ENCODE measurements at regions not wholly inside any gene's neighbourhood (a gene's known extent, or its start where the extent isn't known, plus 50 kb on each side); places are given as distances from the start of the nearest gene placed in this dataset.

GRCh38 chr3:127365163-127365798 lies 77.4 kb upstream of the PRR20G start:
- DNase-seq (ENCODE audit: low read depth) = no peak
- Histone ChIP-seq H3K27me3 (replicated peaks; ENCODE audit: control insufficient read depth, insufficient read depth, low read length) (peaks cover 47% of the 10 kb centered on the region), H3K4me1 (ENCODE audit: control insufficient read depth, insufficient read depth, low read length) (no peaks in the 10 kb centered on the region), H3K9ac (ENCODE audit: low read length) (no peak overlapping the region), H3K9me3 (ENCODE audit: control insufficient read depth, low read length) (no peaks in the 10 kb centered on the region), H3K4me3 (ENCODE audit: low read length) (no peak overlapping the region), H3K36me3 (ENCODE audit: control insufficient read depth, insufficient read depth, low read length, severe bottlenecking) (no peaks in the 10 kb centered on the region)

- Histone ChIP-seq H3K36me3 (ENCODE audit: control insufficient read depth, insufficient read depth, low read length, severe bottlenecking) (no peaks in the 10 kb centered on the region), H3K4me3 (ENCODE audit: low read length) (no peak overlapping the region), H3K9me3 (ENCODE audit: control insufficient read depth, low read length) (peaks cover 7% of the 10 kb centered on the region), H3K27me3 (replicated peaks; ENCODE audit: control insufficient read depth, insufficient read depth, low read length) (peaks cover 47% of the 10 kb centered on the region), H3K4me1 (ENCODE audit: control insufficient read depth, insufficient read depth, low read length) (no peaks in the 10 kb centered on the region), H3K9ac (ENCODE audit: low read length) (no peak overlapping the region)
- DNase-seq (ENCODE audit: low read depth) = no peak
Observed at GRCh38 chr3:127363891-127364290, 76.0 kb upstream of the PRR20G start.

GRCh38 chr3:127363171-127363570 lies 75.3 kb upstream of the PRR20G start:
- no peak overlapping the region for H3K9ac ChIP-seq (ENCODE audit: low read length)
- no peak for DNase-seq (ENCODE audit: low read depth)
- H3K36me3 ChIP-seq (ENCODE audit: control insufficient read depth, insufficient read depth, low read length, severe bottlenecking) = no peaks in the 10 kb centered on the region
- H3K27me3 ChIP-seq (replicated peaks; ENCODE audit: control insufficient read depth, insufficient read depth, low read length) = peaks cover 40% of the 10 kb centered on the region
- H3K4me1 ChIP-seq (ENCODE audit: control insufficient read depth, insufficient read depth, low read length) = no peaks in the 10 kb centered on the region
- H3K4me3 ChIP-seq (ENCODE audit: low read length) = no peak overlapping the region
- peaks cover 7% of the 10 kb centered on the region for H3K9me3 ChIP-seq (ENCODE audit: control insufficient read depth, low read length)

- H3K4me1 ChIP-seq (ENCODE audit: control insufficient read depth, insufficient read depth, low read length) = no peaks in the 10 kb centered on the region
- no peaks in the 10 kb centered on the region for H3K36me3 ChIP-seq (ENCODE audit: control insufficient read depth, insufficient read depth, low read length, severe bottlenecking)
- H3K4me3 ChIP-seq (ENCODE audit: low read length) = no peak overlapping the region
- H3K9me3 ChIP-seq (ENCODE audit: control insufficient read depth, low read length) = peaks cover 20% of the 10 kb centered on the region
- H3K27me3 ChIP-seq (replicated peaks; ENCODE audit: control insufficient read depth, insufficient read depth, low read length) = peaks cover 20% of the 10 kb centered on the region
- H3K9ac ChIP-seq (ENCODE audit: low read length) = no peak overlapping the region
- DNase-seq (ENCODE audit: low read depth) = no peak
Observed at GRCh38 chr3:127360647-127361046, 72.8 kb upstream of the PRR20G start.

- Histone ChIP-seq H3K4me3 (ENCODE audit: low read length) (no peak overlapping the region), H3K4me1 (ENCODE audit: control insufficient read depth, insufficient read depth, low read length) (no peaks in the 10 kb centered on the region), H3K9ac (ENCODE audit: low read length) (no peak overlapping the region), H3K36me3 (ENCODE audit: control insufficient read depth, insufficient read depth, low read length, severe bottlenecking) (no peaks in the 10 kb centered on the region), H3K9me3 (ENCODE audit: control insufficient read depth, low read length) (peaks cover 20% of the 10 kb centered on the region), H3K27me3 (replicated peaks; ENCODE audit: control insufficient read depth, insufficient read depth, low read length) (peaks cover 16% of the 10 kb centered on the region)
- DNase-seq (ENCODE audit: low read depth) = no peak
Observed at GRCh38 chr3:127358641-127359040, 70.8 kb upstream of the PRR20G start.

GRCh38 chr3:127356381-127356780 lies 68.5 kb upstream of the PRR20G start:
- no peak for DNase-seq (ENCODE audit: low read depth)
- Histone ChIP-seq H3K4me3 (ENCODE audit: low read length) (no peak overlapping the region), H3K9me3 (ENCODE audit: control insufficient read depth, low read length) (peaks cover 20% of the 10 kb centered on the region), H3K4me1 (ENCODE audit: control insufficient read depth, insufficient read depth, low read length) (no peaks in the 10 kb centered on the region), H3K9ac (ENCODE audit: low read length) (no peak overlapping the region), H3K27me3 (replicated peaks; ENCODE audit: control insufficient read depth, insufficient read depth, low read length) (peaks cover 19% of the 10 kb centered on the region), H3K36me3 (ENCODE audit: control insufficient read depth, insufficient read depth, low read length, severe bottlenecking) (no peaks in the 10 kb centered on the region)

- peaks cover 18% of the 10 kb centered on the region for H3K9me3 ChIP-seq (ENCODE audit: control insufficient read depth, low read length)
- no peak for DNase-seq (ENCODE audit: low read depth)
Observed at GRCh38 chr3:127354761-127355160, 66.9 kb upstream of the PRR20G start.

GRCh38 chr3:127352612-127353011 lies 64.8 kb upstream of the PRR20G start:
- DNase-seq (ENCODE audit: low read depth) = no peak
- no peaks in the 10 kb centered on the region for H3K4me1 ChIP-seq (ENCODE audit: control insufficient read depth, insufficient read depth, low read length)
- H3K27me3 ChIP-seq (replicated peaks; ENCODE audit: control insufficient read depth, insufficient read depth, low read length) = peaks cover 26% of the 10 kb centered on the region
- H3K9ac ChIP-seq (ENCODE audit: low read length) = no peak overlapping the region
- no peaks in the 10 kb centered on the region for H3K36me3 ChIP-seq (ENCODE audit: control insufficient read depth, insufficient read depth, low read length, severe bottlenecking)
- H3K4me3 ChIP-seq (ENCODE audit: low read length) = no peak overlapping the region
- peaks cover 17% of the 10 kb centered on the region for H3K9me3 ChIP-seq (ENCODE audit: control insufficient read depth, low read length)

More at GRCh38 chr3:127354761-127355160, 66.9 kb upstream of the PRR20G start:
- Histone ChIP-seq H3K36me3 (ENCODE audit: control insufficient read depth, insufficient read depth, low read length, severe bottlenecking) (no peaks in the 10 kb centered on the region), H3K9ac (ENCODE audit: low read length) (no peak overlapping the region), H3K27me3 (replicated peaks; ENCODE audit: control insufficient read depth, insufficient read depth, low read length) (peaks cover 23% of the 10 kb centered on the region), H3K4me3 (ENCODE audit: low read length) (no peak overlapping the region), H3K4me1 (ENCODE audit: control insufficient read depth, insufficient read depth, low read length) (no peaks in the 10 kb centered on the region)

- DNase-seq (ENCODE audit: low read depth) = no peak
- H3K27me3 ChIP-seq (replicated peaks; ENCODE audit: control insufficient read depth, insufficient read depth, low read length) = peaks cover 32% of the 10 kb centered on the region
Observed at GRCh38 chr3:127351775-127352350, 64.0 kb upstream of the PRR20G start.

GRCh38 chr3:127351321-127351720 lies 63.5 kb upstream of the PRR20G start:
- DNase-seq (ENCODE audit: low read depth) = no peak

More at GRCh38 chr3:127351775-127352350, 64.0 kb upstream of the PRR20G start:
- H3K4me1 ChIP-seq (ENCODE audit: control insufficient read depth, insufficient read depth, low read length) = no peaks in the 10 kb centered on the region
- H3K9me3 ChIP-seq (ENCODE audit: control insufficient read depth, low read length) = peaks cover 11% of the 10 kb centered on the region
- no peak overlapping the region for H3K4me3 ChIP-seq (ENCODE audit: low read length)
- no peaks in the 10 kb centered on the region for H3K36me3 ChIP-seq (ENCODE audit: control insufficient read depth, insufficient read depth, low read length, severe bottlenecking)
- H3K9ac ChIP-seq (ENCODE audit: low read length) = no peak overlapping the region

GRCh38 chr3:127350172-127351050 lies 62.6 kb upstream of the PRR20G start:
- no peak overlapping the region for H3K4me3 ChIP-seq (ENCODE audit: low read length)
- H3K9ac ChIP-seq (ENCODE audit: low read length) = no peak overlapping the region
- peaks cover 43% of the 10 kb centered on the region for H3K27me3 ChIP-seq (replicated peaks; ENCODE audit: control insufficient read depth, insufficient read depth, low read length)
- no peaks in the 10 kb centered on the region for H3K36me3 ChIP-seq (ENCODE audit: control insufficient read depth, insufficient read depth, low read length, severe bottlenecking)
- H3K4me1 ChIP-seq (ENCODE audit: control insufficient read depth, insufficient read depth, low read length) = no peaks in the 10 kb centered on the region
- no peak for DNase-seq (ENCODE audit: low read depth)
- H3K9me3 ChIP-seq (ENCODE audit: control insufficient read depth, low read length) = peaks cover 4% of the 10 kb centered on the region

More at GRCh38 chr3:127351321-127351720, 63.5 kb upstream of the PRR20G start:
- Histone ChIP-seq H3K27me3 (replicated peaks; ENCODE audit: control insufficient read depth, insufficient read depth, low read length) (peaks cover 38% of the 10 kb centered on the region), H3K4me3 (ENCODE audit: low read length) (no peak overlapping the region), H3K4me1 (ENCODE audit: control insufficient read depth, insufficient read depth, low read length) (no peaks in the 10 kb centered on the region), H3K9me3 (ENCODE audit: control insufficient read depth, low read length) (peaks cover 5% of the 10 kb centered on the region), H3K9ac (ENCODE audit: low read length) (no peak overlapping the region), H3K36me3 (ENCODE audit: control insufficient read depth, insufficient read depth, low read length, severe bottlenecking) (no peaks in the 10 kb centered on the region)
